ENCODE measurements at regions not wholly inside any gene's neighbourhood (a gene's known extent, or its start where the extent isn't known, plus 50 kb on each side); places are given as distances from the start of the nearest gene placed in this dataset.
"Not testable (repeated sequence)": the region's sequence is repeated elsewhere in the genome, so short reads cannot be mapped to it uniquely, and the experiment has no call there.

- TF ChIP-seq CTCF (IDR thresholded peaks at IDR 0.05; ENCODE audit: control extremely low read depth, extremely low read depth, low read depth, missing control alignments) = no peak
- ChIA-PET CTCF (interaction anchor here (1.2 kb wide), 1 partner anchor 12 kb away, joined by 3 read pairs; no protein-coding TSS in a partner anchor), POLR2A (no interaction called here)
- DNase-seq (ENCODE audit: extremely low spot score) = no peak
These were observed 709.8 kb downstream of the LTN1 start for GRCh38 chr21:28282833-28283232.

GRCh38 chr21:28281357-28281756 lies 711.3 kb downstream of the LTN1 start:
- CTCF ChIA-PET; DNase-seq (ENCODE audit: extremely low spot score); POLR2A ChIA-PET: not testable (repeated sequence)

- CTCF ChIA-PET = no interaction called here
- DNase-seq (ENCODE audit: extremely low spot score) = no peak
- no peak for TF ChIP-seq CTCF (IDR thresholded peaks at IDR 0.05; ENCODE audit: control extremely low read depth, extremely low read depth, low read depth, missing control alignments)
- POLR2A ChIA-PET = no interaction called here
These were observed 712.1 kb downstream of the LTN1 start for GRCh38 chr21:28280611-28281010.

GRCh38 chr21:28277324-28277723 lies 715.4 kb downstream of the LTN1 start:
- ChIA-PET CTCF (no interaction called here), POLR2A (no interaction called here)
- no peak for DNase-seq (ENCODE audit: extremely low spot score)
- TF ChIP-seq CTCF (IDR thresholded peaks at IDR 0.05; ENCODE audit: control extremely low read depth, extremely low read depth, low read depth, missing control alignments) = no peak

GRCh38 chr21:28272272-28272992 lies 720.2 kb downstream of the LTN1 start:
- no peak for TF ChIP-seq CTCF (IDR thresholded peaks at IDR 0.05; ENCODE audit: control extremely low read depth, extremely low read depth, low read depth, missing control alignments)
- DNase-seq (ENCODE audit: extremely low spot score) = no peak
- POLR2A ChIA-PET = no interaction called here
- CTCF ChIA-PET = no interaction called here

GRCh38 chr21:28269173-28269572 lies 723.5 kb downstream of the LTN1 start:
- ChIA-PET POLR2A (no interaction called here), CTCF (no interaction called here)
- TF ChIP-seq CTCF (IDR thresholded peaks at IDR 0.05; ENCODE audit: control extremely low read depth, extremely low read depth, low read depth, missing control alignments) = no peak
- no peak for DNase-seq (ENCODE audit: extremely low spot score)

- no peak for TF ChIP-seq CTCF (IDR thresholded peaks at IDR 0.05; ENCODE audit: control extremely low read depth, extremely low read depth, low read depth, missing control alignments)
- no peak for DNase-seq (ENCODE audit: extremely low spot score)
- ChIA-PET CTCF (interaction anchor here (1.0 kb wide), 1 partner anchor 20 kb away, joined by 3 read pairs; no protein-coding TSS in a partner anchor), POLR2A (no interaction called here)
These were observed 724.0 kb downstream of the LTN1 start for GRCh38 chr21:28268685-28269084.
